SW480 (cell line): ENCODE measurements at regions not wholly inside any gene's neighbourhood (a gene's known extent, or its start where the extent isn't known, plus 50 kb on each side); places are given as distances from the start of the nearest gene placed in this dataset.
"Not testable (repeated sequence)": the region's sequence is repeated elsewhere in the genome, so short reads cannot be mapped to it uniquely, and the experiment has no call there.

Source experiments
- DNase-seq: peaks from one replicate; pipeline ENCODE4 v3.0.0-alpha.2; 2016; ENCODE audit warnings: low spot score

- no peak for DNase-seq
These were observed 807.1 kb downstream of the EDEM1 start for GRCh38 chr3:5994651-5995050.

DNA sequence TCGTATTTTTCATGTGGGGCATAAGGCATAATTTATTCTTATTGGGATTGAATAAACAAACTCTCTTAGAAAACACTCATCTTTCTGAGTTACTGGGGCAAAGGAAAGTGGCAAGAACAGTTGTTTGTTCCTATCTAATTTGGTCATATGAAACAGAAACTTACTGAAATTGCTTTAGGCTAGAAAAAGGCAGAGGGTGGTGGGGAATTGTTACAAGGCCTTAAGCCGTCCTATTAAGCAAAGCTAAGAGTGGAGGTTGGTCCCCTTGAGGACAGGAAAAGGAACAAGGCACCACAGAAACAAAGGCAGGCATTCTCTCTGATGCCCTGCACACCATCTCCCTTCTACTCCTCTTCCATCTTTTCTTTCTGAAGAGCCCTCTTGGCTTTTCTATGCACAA lies 830.9 kb downstream of the EDEM1 start:
- no peak for DNase-seq

GRCh38 chr3:6022621-6023020 lies 835.1 kb downstream of the EDEM1 start:
- DNase-seq = no peak

- DNase-seq = no peak
These were observed 835.9 kb upstream of the GRM7 start for GRCh38 chr3:6025032-6025431.

GRCh38 chr3:6030648-6031047 lies 830.3 kb upstream of the GRM7 start:
- DNase-seq = not testable (repeated sequence)

GRCh38 chr3:6035626-6036025 lies 825.3 kb upstream of the GRM7 start:
- DNase-seq = no peak

DNA sequence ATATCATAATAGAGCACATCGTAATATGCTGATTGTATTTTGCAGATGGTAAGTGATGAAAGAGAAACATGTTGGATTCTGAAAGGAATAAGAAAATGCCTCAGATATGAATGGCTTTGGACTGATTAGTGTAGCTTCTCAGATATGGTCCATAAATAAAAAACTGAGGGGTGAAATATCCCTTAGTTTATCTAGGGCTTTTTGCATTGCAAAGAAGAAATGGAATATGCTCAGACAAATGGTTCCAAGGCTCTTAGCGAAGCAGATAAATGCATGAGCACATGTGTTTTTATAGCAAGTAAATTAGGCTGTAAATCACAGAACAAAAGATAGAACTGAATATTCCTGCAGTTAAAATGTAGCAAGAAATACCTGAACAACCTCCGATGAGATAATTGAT lies 820.9 kb upstream of the GRM7 start:
- no peak for DNase-seq

GRCh38 chr3:6041894-6042293 lies 819.0 kb upstream of the GRM7 start:
- no peak for DNase-seq

GRCh38 chr3:6047016-6047415 lies 813.9 kb upstream of the GRM7 start:
- DNase-seq = no peak

DNA sequence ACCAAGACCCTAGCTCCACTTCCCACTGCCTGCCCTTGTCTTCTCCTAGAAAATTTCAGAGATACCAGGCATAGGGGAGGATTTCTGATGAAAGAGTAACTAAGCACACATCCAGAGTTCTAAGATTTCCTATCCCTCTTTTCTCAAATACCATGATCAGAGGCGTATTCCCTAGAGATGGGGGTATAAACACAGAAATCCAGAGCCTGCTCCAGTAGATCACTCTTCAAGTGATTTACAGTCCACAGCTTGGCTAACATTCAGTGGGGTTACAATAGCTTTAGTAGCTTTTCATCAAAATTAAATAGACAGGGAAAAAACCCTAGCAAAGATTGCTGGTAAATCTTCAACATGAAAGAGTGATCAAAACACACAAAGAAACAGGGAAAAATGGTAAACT lies 800.7 kb upstream of the GRM7 start:
- no peak for DNase-seq

DNA sequence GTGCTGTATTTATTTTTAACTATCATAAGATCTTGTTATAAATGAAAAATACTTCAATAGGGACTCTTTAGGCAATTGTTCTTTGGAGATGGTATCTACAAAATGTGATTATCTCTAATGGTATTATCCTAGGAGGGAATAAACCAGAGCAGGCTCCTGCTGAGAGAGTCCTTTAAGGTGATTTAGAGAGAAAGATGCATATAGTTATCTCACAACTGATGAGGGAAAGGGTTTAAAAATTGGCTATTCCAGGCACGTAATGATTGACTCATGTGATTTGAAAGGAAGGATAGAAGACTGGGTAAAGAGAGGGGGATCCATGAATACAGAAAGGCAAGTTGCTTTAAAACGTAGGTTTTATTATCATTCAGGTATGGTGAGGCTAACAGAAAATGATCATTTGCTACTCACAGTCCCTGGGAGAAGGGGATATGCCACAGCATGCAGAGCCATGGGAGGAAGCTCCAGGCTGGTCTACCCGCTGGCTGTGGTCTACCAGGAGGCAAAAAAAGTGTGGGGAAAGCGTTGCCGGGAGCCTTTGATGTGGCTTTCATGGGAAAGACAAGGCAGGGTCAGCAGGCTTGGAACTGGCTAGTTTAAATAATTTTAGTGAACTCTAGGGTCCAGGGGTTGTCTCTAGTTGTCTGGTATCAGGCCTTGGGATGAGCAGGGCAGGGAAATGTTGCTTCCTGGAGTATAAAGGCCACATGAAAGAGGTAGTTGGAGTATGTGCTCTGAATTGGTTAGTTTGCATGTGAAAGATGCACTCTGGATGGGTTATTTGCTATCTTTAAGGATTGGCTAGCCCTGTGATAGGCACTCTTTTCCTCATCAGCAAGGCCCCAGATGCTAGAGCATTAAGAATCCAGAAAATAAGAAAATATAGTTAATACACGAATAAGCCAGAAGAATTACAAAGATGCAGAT lies 798.4 kb upstream of the GRM7 start:
- DNase-seq = peak; percentile 74

GRCh38 chr3:6066397-6066796 lies 794.5 kb upstream of the GRM7 start:
- DNase-seq = no peak

- DNase-seq = not testable (repeated sequence)
These were observed 793.9 kb upstream of the GRM7 start for GRCh38 chr3:6066868-6067578.

DNA sequence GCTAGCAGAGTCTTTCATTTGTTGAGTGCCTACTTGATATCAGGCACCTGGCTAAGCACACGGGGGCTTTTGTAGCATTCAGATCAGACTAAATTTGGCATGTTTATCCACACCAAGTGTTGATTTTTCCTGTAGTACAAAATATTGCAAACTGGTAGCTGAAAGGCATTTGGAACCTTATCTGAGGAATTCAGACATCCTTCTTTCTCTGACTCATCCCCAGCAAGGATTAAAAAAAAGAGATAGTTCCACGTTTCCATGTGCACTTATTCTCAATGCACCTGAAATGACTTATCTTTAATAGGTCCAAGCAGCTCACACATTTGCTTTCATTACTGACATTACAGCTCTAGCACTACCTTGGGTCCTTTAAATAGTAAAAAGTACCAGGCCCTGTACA lies 786.0 kb upstream of the GRM7 start:
- DNase-seq = no peak

DNA sequence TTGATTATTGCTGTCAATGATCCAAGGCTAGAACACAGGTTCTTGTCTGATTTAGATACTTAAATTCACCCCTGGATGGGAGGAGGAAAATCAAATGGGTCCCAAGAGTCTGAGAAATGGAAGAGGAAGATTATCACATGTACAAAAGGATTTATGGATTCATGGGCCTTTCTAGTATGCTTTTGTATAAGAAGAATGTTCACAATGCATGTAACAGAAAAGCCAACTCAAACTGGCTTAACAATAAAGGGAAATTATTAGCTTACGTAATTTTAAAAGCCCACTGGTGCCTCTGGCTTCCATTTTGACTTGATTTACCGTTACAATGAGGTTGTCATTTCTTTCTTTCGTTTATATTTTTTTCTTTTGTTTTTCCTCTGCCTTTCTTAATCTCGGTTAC lies 782.5 kb upstream of the GRM7 start:
- DNase-seq = no peak

DNA sequence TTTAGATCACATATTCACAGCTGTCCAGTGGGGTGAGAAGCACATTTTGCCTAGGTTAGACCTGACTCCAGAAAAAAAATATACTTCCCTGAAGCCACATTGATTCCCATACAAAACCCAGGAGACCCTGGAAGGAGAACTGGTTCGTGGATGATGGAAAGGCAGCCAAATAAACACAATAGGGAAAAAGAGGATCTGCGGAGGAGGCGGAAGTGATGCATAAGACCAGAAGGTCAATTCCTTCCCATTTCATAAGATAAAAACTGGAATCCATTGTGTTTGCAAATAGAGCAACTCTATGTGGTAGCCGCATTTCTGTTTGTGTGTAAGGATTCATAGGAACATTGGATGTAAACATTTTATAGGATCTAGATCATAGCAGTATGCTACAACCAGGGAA lies 781.9 kb upstream of the GRM7 start:
- DNase-seq = no peak

GRCh38 chr3:6079561-6080179 lies 781.2 kb upstream of the GRM7 start:
- DNase-seq = no peak

DNA sequence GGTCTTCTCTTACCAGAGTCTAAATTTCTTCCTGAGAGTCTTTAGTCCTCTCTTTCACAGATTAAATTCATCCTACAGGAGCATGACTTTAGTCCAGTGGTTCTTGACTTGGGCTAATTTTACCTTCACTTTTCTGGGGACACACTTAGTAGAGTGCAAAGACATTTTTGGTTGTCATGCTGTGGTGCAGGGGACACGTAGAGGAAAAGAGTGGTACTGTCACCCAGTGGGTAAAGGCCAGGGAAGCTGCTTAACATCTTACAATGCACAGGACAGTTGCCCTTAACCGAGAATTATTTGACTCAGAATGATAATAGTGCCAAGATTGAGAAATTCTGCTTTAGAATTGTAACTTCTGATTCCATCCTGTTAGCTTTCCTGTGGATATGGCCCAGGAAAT lies 772.5 kb upstream of the GRM7 start:
- no peak for DNase-seq

DNA sequence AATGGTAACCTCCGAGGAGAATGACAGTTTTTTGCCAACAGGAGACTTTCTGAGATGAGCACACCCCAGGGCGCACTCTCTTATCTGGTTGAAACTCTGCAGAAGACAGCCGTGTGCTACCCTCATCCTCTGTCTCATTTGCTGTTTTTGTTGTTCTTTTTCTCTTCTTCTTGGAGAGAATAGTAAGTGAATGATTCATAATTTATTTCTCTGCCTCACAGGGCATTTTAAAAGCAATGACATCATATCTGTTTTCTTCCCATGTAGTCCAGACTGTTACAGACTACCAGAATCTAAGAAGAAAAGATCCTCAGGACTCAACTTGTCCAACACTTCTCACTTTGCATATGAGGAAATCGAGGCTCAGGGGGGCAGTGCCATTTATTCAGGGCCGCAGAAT lies 771.1 kb upstream of the GRM7 start:
- DNase-seq = no peak

DNA sequence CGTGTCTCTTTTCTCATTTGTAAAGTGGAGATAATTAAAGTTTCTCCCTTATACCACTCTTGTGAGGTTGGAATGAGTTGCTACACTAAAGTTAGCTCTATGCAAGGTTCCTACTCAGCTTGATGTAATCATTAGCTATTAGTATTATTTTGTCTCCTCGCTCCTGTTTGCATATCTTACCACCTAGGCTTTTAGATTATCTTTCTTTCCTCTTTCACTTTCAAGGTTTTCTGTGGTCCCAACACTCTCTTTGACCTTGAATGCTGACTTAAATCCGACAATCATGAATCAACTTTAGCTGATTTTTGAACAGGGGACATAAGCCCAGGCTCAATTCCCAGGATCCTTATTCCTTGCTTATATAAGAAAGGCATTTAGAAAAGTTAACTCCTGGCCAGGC lies 769.7 kb upstream of the GRM7 start:
- DNase-seq = no peak

GRCh38 chr3:6095006-6095405 lies 765.9 kb upstream of the GRM7 start:
- no peak for DNase-seq

- DNase-seq = no peak
These were observed 763.9 kb upstream of the GRM7 start for GRCh38 chr3:6097021-6097420.

GRCh38 chr3:6097556-6097955 lies 763.4 kb upstream of the GRM7 start:
- DNase-seq = no peak
